ENCODE measurements at regions not wholly inside any gene's neighbourhood (a gene's known extent, or its start where the extent isn't known, plus 50 kb on each side); places are given as distances from the start of the nearest gene placed in this dataset.

GRCh38 chr2:190794377-190794776 lies 86.2 kb upstream of the GLS start:
- H3K27me3 ChIP-seq (ENCODE audit: control insufficient read depth, insufficient read depth, low read length): no peaks in the 10 kb centered on the region
- no peak for DNase-seq (ENCODE audit: low read depth, low spot score)
- ChIA-PET POLR2A (no interaction called here), CTCF (no interaction called here)
- in situ Hi-C loops (cut with HindIII; ENCODE audit: low pct_unique_long_range_greater_than_20kb, low sequenced_read_pairs) (no loop called here), intact Hi-C loops (cut with micrococcal nuclease; ENCODE audit: unreplicated experiment) (no loop called here)
- no peak for ATAC-seq
- TF ChIP-seq REST (IDR thresholded peaks at IDR 0.05; ENCODE audit: insufficient read depth in 1 of 2, low read depth in 2 of 2, low read length in 1 of 2): no peak
- no peak for TF ChIP-seq CTCF (IDR thresholded peaks at IDR 0.05)
- TF ChIP-seq POLR2AphosphoS5 (IDR thresholded peaks at IDR 0.05; ENCODE audit: low read depth, low read length): no peak
- TF ChIP-seq SIN3A (IDR thresholded peaks at IDR 0.05; ENCODE audit: borderline replicate concordance, insufficient read depth, low read depth, low read length): no peak
- TF ChIP-seq TCF7L2 (IDR thresholded peaks at IDR 0.05; ENCODE audit: low read depth, low read length): no peak
- no peaks in the 10 kb centered on the region for H3K36me3 ChIP-seq (ENCODE audit: control insufficient read depth, insufficient read depth, low read length)
- no peaks in the 10 kb centered on the region for H3K9me3 ChIP-seq (ENCODE audit: control insufficient read depth, insufficient read depth, low read depth, low read length)
- no TSS peak for BruUV-seq (replicated peaks)
- no peak overlapping the region for H3K4me3 ChIP-seq (ENCODE audit: low read depth in 2 of 2, low read length in 2 of 2)
- no peaks in the 10 kb centered on the region; the same call in 1 of the 2 replicates for H3K4me1 ChIP-seq (ENCODE audit: control insufficient read depth, insufficient read depth, low read length)
- no peak overlapping the region for H3K27ac ChIP-seq (ENCODE audit: low read length)

- no peaks in the 10 kb centered on the region for H3K27me3 ChIP-seq (ENCODE audit: control insufficient read depth, insufficient read depth, low read length)
- ChIA-PET CTCF (no interaction called here), POLR2A (no interaction called here)
- no peaks in the 10 kb centered on the region; the same call in 1 of the 2 replicates for H3K4me1 ChIP-seq (ENCODE audit: control insufficient read depth, insufficient read depth, low read length)
- ATAC-seq (no peak), DNase-seq (ENCODE audit: low read depth, low spot score) (no peak)
- H3K4me3 ChIP-seq (ENCODE audit: low read depth in 2 of 2, low read length in 2 of 2): no peak overlapping the region
- H3K9me3 ChIP-seq (ENCODE audit: control insufficient read depth, insufficient read depth, low read depth, low read length): no peaks in the 10 kb centered on the region
- no peaks in the 10 kb centered on the region for H3K36me3 ChIP-seq (ENCODE audit: control insufficient read depth, insufficient read depth, low read length)
- in situ Hi-C loops (cut with HindIII; ENCODE audit: low pct_unique_long_range_greater_than_20kb, low sequenced_read_pairs): no loop called here
- H3K27ac ChIP-seq (ENCODE audit: low read length): no peak overlapping the region
- TF ChIP-seq TCF7L2 (IDR thresholded peaks at IDR 0.05; ENCODE audit: low read depth, low read length) (no peak), POLR2AphosphoS5 (IDR thresholded peaks at IDR 0.05; ENCODE audit: low read depth, low read length) (no peak), SIN3A (IDR thresholded peaks at IDR 0.05; ENCODE audit: borderline replicate concordance, insufficient read depth, low read depth, low read length) (no peak), CTCF (IDR thresholded peaks at IDR 0.05) (no peak), REST (IDR thresholded peaks at IDR 0.05; ENCODE audit: insufficient read depth in 1 of 2, low read depth in 2 of 2, low read length in 1 of 2) (no peak)
- intact Hi-C loops (cut with micrococcal nuclease; ENCODE audit: unreplicated experiment): no loop called here
- BruUV-seq (replicated peaks): no TSS peak
Measured at GRCh38 chr2:190794790-190795189, 85.8 kb upstream of the GLS start.

Measured in Panc1 (cell line).